ENCODE measurements at regions not wholly inside any gene's neighbourhood (a gene's known extent, or its start where the extent isn't known, plus 50 kb on each side); places are given as distances from the start of the nearest gene placed in this dataset.

- H3K27ac ChIP-seq: no peak overlapping the region
- TF ChIP-seq ZFX (IDR thresholded peaks at IDR 0.05) (no peak), CTCF (conservative IDR thresholded peaks at IDR 0.05) (no peak)
Measured at GRCh38 chr5:12703254-12703653, 799.0 kb upstream of the CTNND2 start.

- no peak overlapping the region for H3K27ac ChIP-seq
- no peak for TF ChIP-seq CTCF (conservative IDR thresholded peaks at IDR 0.05)
- no peak for TF ChIP-seq ZFX (IDR thresholded peaks at IDR 0.05)
Measured at GRCh38 chr5:12695651-12696050, 791.4 kb upstream of the CTNND2 start.

GRCh38 chr5:12691330-12691729 is 787.1 kb upstream of the CTNND2 start:
- no peak overlapping the region for H3K27ac ChIP-seq
- TF ChIP-seq ZFX (IDR thresholded peaks at IDR 0.05): no peak
- TF ChIP-seq CTCF (conservative IDR thresholded peaks at IDR 0.05): no peak

GRCh38 chr5:12690361-12690760 is 786.1 kb upstream of the CTNND2 start:
- no peak overlapping the region for H3K27ac ChIP-seq
- TF ChIP-seq ZFX (IDR thresholded peaks at IDR 0.05) (no peak), CTCF (conservative IDR thresholded peaks at IDR 0.05) (no peak)

GRCh38 chr5:12683249-12683648 is 779.0 kb upstream of the CTNND2 start:
- no peak for TF ChIP-seq ZFX (IDR thresholded peaks at IDR 0.05)
- TF ChIP-seq CTCF (conservative IDR thresholded peaks at IDR 0.05): no peak

GRCh38 chr5:12679731-12680130 is 775.5 kb upstream of the CTNND2 start:
- TF ChIP-seq CTCF (conservative IDR thresholded peaks at IDR 0.05): no peak
- TF ChIP-seq ZFX (IDR thresholded peaks at IDR 0.05): no peak
- no peak overlapping the region for H3K27ac ChIP-seq

More at GRCh38 chr5:12683249-12683648, 779.0 kb upstream of the CTNND2 start:
- no peak overlapping the region for H3K27ac ChIP-seq

GRCh38 chr5:12675959-12676358 is 771.7 kb upstream of the CTNND2 start:
- TF ChIP-seq CTCF (conservative IDR thresholded peaks at IDR 0.05) (no peak), ZFX (IDR thresholded peaks at IDR 0.05) (no peak)
- no peak overlapping the region for H3K27ac ChIP-seq
